Gastroesophageal sphincter (tissue), 4 donors: ENCODE measurements at regions not wholly inside any gene's neighbourhood (a gene's known extent, or its start where the extent isn't known, plus 50 kb on each side); places are given as distances from the start of the nearest gene placed in this dataset.

ENCODE experiments used
- ATAC-seq: fragments of 150-250 bp; one replicate; pipeline ENCODE4 v1.9.1; 2016; ENCODE audit warnings: mild to moderate bottlenecking, moderate library complexity
- H3K27ac ChIP-seq, 4 donors: fragments of 200-600 bp; sonication (generic) in 3 of 4; 1 replicate in 3 of 4; 2 replicates in 1 of 4; pipeline ENCODE4 v1.5.1; 2016 to 2019
- H3K27me3 ChIP-seq: fragments of 200-600 bp; sonication (generic); one replicate; pipeline ENCODE4 v1.5.1; 2019
- H3K36me3 ChIP-seq, 2 donors: fragments of 200-600 bp; sonication (generic); one replicate each; pipeline ENCODE4 v1.5.1; 2019; ENCODE audit warnings: control low read depth in 1 of 2
- H3K4me1 ChIP-seq, 3 donors: fragments of 200-600 bp; sonication (generic); 1 replicate in 2 of 3; 2 replicates in 1 of 3; pipeline ENCODE4 v1.5.1; 2016 to 2019; ENCODE audit warnings: control low read depth in 2 of 3
- H3K4me3 ChIP-seq, 2 donors: fragments of 200-600 bp; sonication (generic); one replicate each; pipeline ENCODE4 v1.5.1; 2019; ENCODE audit warnings: mild to moderate bottlenecking in 1 of 2, moderate library complexity in 1 of 2
- H3K9me3 ChIP-seq, 3 donors: fragments of 200-600 bp; sonication (generic); one replicate each; pipeline ENCODE4 v1.5.1; 2017 to 2019; ENCODE audit warnings: control low read depth in 2 of 3
- EP300 ChIP-seq: sonication (generic); formaldehyde crosslinking; IDR thresholded peaks from one replicate; pipeline ENCODE4 v1.6.1; 2017; ENCODE audit warnings: antibody characterized with exemption, mild to moderate bottlenecking
- POLR2A ChIP-seq, 2 donors: fragments of 450-650 bp; IDR thresholded peaks; one replicate each; pipeline ENCODE4 v1.6.1; 2017; ENCODE audit warnings: antibody characterized with exemption in 2 of 2, mild to moderate bottlenecking in 2 of 2, moderate library complexity in 1 of 2
- POLR2AphosphoS5 ChIP-seq: sonication (generic); formaldehyde crosslinking; IDR thresholded peaks from one replicate; pipeline ENCODE4 v1.6.1; 2017; ENCODE audit warnings: antibody characterized with exemption
- WGBS, 2 donors: methylation state at CpG; one replicate each; pipeline ENCODE4 v1.1.5; 2018; ENCODE audit warnings: low coverage in 1 of 2; 5-methylcytosine and 5-hydroxymethylcytosine counted together
- TF ChIP-seq, protein P1 (sequence below), 4 experiments: fragments of 200-600 bp in 2 of 4; fragments of 450-650 bp in 2 of 4; sonication (generic) in 1 of 4; IDR thresholded peaks; one replicate each; pipeline ENCODE4 v1.5.1; 2017 to 2019; ENCODE audit warnings: antibody characterized with exemption in 4 of 4, mild to moderate bottlenecking in 2 of 4, moderate library complexity in 2 of 4

DNA sequence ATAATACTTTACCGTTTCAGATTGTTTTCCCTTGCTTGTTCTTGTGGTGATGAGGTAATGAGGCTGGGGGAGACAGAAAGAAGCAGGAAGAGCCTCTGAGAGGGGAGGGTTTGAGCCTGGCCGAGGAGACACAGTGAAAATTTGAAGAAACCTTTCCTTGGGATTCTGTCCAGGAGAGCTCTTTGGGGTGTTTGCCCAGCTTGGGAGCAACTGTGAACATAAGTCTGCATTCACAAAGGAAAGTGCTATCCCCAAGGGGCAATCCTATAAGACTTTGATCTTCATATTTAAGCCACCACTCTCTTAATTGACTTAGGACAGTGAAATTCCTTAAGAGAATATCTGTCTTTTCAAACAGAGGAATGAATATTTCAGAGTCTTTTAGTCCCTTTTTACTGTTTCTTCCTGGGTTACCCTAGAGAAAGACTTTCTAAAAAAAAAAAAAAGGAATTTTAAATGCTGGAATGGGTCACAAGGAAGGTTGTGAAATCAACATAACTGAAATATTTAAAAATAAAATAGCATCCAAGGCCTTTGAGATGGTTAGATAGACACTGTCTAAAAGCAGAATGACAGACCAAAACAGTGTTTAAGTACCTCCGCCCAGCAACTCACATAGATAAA, 52.5 kb upstream of the STAM2 start:
- Histone ChIP-seq H3K4me1 (peaks cover 5 to 27% (median 6%) of the 10 kb centered on the region in 3 donors), H3K9me3 (no peaks in the 10 kb centered on the region), H3K27ac (peak overlapping the region in 2 of 4 donors; percentile 27 to 51), H3K4me3 (no peak overlapping the region), H3K36me3 (no peaks in the 10 kb centered on the region), H3K27me3 (no peaks in the 10 kb centered on the region)
- ATAC-seq: peak; percentile 41
- TF ChIP-seq POLR2A (IDR thresholded peaks at IDR 0.05): no peak
- TF ChIP-seq, protein P1, sequence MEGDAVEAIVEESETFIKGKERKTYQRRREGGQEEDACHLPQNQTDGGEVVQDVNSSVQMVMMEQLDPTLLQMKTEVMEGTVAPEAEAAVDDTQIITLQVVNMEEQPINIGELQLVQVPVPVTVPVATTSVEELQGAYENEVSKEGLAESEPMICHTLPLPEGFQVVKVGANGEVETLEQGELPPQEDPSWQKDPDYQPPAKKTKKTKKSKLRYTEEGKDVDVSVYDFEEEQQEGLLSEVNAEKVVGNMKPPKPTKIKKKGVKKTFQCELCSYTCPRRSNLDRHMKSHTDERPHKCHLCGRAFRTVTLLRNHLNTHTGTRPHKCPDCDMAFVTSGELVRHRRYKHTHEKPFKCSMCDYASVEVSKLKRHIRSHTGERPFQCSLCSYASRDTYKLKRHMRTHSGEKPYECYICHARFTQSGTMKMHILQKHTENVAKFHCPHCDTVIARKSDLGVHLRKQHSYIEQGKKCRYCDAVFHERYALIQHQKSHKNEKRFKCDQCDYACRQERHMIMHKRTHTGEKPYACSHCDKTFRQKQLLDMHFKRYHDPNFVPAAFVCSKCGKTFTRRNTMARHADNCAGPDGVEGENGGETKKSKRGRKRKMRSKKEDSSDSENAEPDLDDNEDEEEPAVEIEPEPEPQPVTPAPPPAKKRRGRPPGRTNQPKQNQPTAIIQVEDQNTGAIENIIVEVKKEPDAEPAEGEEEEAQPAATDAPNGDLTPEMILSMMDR (IDR thresholded peaks at IDR 0.05): no peak
- no peak for TF ChIP-seq EP300
- TF ChIP-seq POLR2AphosphoS5: no peak
- WGBS, 2 donors: 54 to 73% methylated on average over 3 of the region's 3 CpGs

GRCh38 chr2:152231446-152231845, 55.9 kb upstream of the STAM2 start:
- no peaks in the 10 kb centered on the region for H3K27me3 ChIP-seq
- H3K36me3 ChIP-seq: no peaks in the 10 kb centered on the region
- TF ChIP-seq EP300 (no peak), POLR2A (IDR thresholded peaks at IDR 0.05) (no peak), POLR2AphosphoS5 (no peak)
- TF ChIP-seq, protein P1 (IDR thresholded peaks at IDR 0.05): no peak
- peaks cover 0 to 12% (median 0%) of the 10 kb centered on the region in 3 donors for H3K4me1 ChIP-seq
- H3K27ac ChIP-seq: no peak overlapping the region
- no peak for ATAC-seq
- H3K9me3 ChIP-seq: no peaks in the 10 kb centered on the region
- no peak overlapping the region for H3K4me3 ChIP-seq

DNA sequence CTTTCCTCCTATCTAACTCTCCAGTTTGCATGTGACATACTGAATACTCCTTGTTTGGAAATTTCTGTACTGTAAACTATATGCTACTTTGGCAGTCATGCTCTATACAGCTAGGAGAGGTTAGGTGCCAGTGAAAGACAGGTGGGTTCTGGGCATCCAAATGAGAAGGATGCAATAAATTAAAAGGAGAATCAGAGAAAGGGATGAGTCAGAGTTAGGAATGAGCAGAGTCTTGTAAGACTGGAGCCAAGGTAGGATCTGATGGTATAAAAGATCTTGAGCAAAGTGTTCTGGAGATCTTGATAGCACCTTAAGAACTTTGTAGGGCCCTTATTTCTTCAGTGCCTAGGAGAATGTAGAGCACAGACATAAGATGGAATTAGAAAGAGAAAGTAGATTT, 58.7 kb upstream of the STAM2 start:
- Histone ChIP-seq H3K27ac (no peak overlapping the region), H3K4me3 (no peak overlapping the region), H3K4me1 (no peaks in the 10 kb centered on the region), H3K9me3 (no peaks in the 10 kb centered on the region), H3K36me3 (no peaks in the 10 kb centered on the region), H3K27me3 (no peaks in the 10 kb centered on the region)
- TF ChIP-seq EP300 (no peak), POLR2AphosphoS5 (no peak), POLR2A (IDR thresholded peaks at IDR 0.05) (no peak)
- TF ChIP-seq, protein P1 (IDR thresholded peaks at IDR 0.05): no peak
- ATAC-seq: no peak

GRCh38 chr2:152236191-152236925, 60.8 kb upstream of the STAM2 start:
- 92 to 95% methylated on average over 4 of the region's 4 CpGs for WGBS, 2 donors

More at GRCh38 chr2:152236191-152236925, 60.8 kb upstream of the STAM2 start:
- Histone ChIP-seq H3K36me3 (no peaks in the 10 kb centered on the region), H3K27ac (no peak overlapping the region), H3K4me1 (no peaks in the 10 kb centered on the region), H3K27me3 (no peaks in the 10 kb centered on the region), H3K4me3 (no peak overlapping the region), H3K9me3 (no peaks in the 10 kb centered on the region)
- ATAC-seq: no peak
- TF ChIP-seq POLR2AphosphoS5 (no peak), POLR2A (IDR thresholded peaks at IDR 0.05) (no peak), EP300 (no peak)
- TF ChIP-seq, protein P1 (IDR thresholded peaks at IDR 0.05): no peak
